MM.1S (cell line): ENCODE measurements at regions not wholly inside any gene's neighbourhood (a gene's known extent, or its start where the extent isn't known, plus 50 kb on each side); places are given as distances from the start of the nearest gene placed in this dataset.

Experiments used
- DNase-seq: peaks from one replicate; pipeline ENCODE4 v3.0.0-alpha.2; 2015
- H2AFZ ChIP-seq: fragments of 300-600 bp; sonication (generic); 2 replicates; pipeline ENCODE4 v1.6.0; 2016; ENCODE audit warnings: antibody characterized with exemption, low read length
- H3F3A ChIP-seq: fragments of 300-600 bp; sonication (generic); 2 replicates; pipeline ENCODE4 v1.6.1; 2016; ENCODE audit warnings: mild to moderate bottlenecking, antibody characterized with exemption, low read length, moderate library complexity, mixed read lengths; ENCODE audit not compliant: insufficient read depth
- H3K27ac ChIP-seq: fragments of 300-600 bp; sonication (generic); 2 replicates; pipeline ENCODE4 v1.5.1; 2016; ENCODE audit warnings: mild to moderate bottlenecking, low read length
- H3K27me3 ChIP-seq: fragments of 300-600 bp; sonication (generic); replicated peaks from 2 replicates; pipeline ENCODE4 v1.6.0; 2016; ENCODE audit warnings: low read length; ENCODE audit not compliant: insufficient read depth
- H3K36me3 ChIP-seq: fragments of 300-600 bp; sonication (generic); replicated peaks from 2 replicates; pipeline ENCODE4 v1.6.1; 2016; ENCODE audit warnings: mild to moderate bottlenecking, low read length, mixed read lengths; ENCODE audit not compliant: insufficient read depth
- H3K4me1 ChIP-seq: fragments of 300-600 bp; sonication (generic); 2 replicates; pipeline ENCODE4 v1.6.1; 2016; ENCODE audit warnings: low read length, mixed read lengths
- H3K4me2 ChIP-seq: fragments of 300-600 bp; sonication (generic); 2 replicates; pipeline ENCODE4 v1.6.0; 2016; ENCODE audit warnings: low read depth, low read length
- H3K4me3 ChIP-seq: fragments of 300-600 bp; sonication (generic); 2 replicates; pipeline ENCODE4 v1.5.1; 2016; ENCODE audit warnings: low read length, mixed read lengths
- H3K79me2 ChIP-seq: fragments of 300-600 bp; sonication (generic); 2 replicates; pipeline ENCODE4 v1.6.1; 2016; ENCODE audit warnings: mixed run types, low read length, mixed read lengths
- H3K9ac ChIP-seq: fragments of 300-600 bp; sonication (generic); 2 replicates; pipeline ENCODE4 v1.6.1; 2016; ENCODE audit warnings: low read length, mixed read lengths
- H3K9me2 ChIP-seq: fragments of 300-600 bp; sonication (generic); replicated peaks from 2 replicates; pipeline ENCODE4 v1.6.1; 2016; ENCODE audit warnings: mild to moderate bottlenecking, low read length, mixed read lengths; ENCODE audit not compliant: insufficient read depth
- H3K9me3 ChIP-seq: fragments of 300-600 bp; sonication (generic); replicated peaks from 2 replicates; pipeline ENCODE4 v1.6.1; 2016; ENCODE audit warnings: mild to moderate bottlenecking, low read length, mixed read lengths; ENCODE audit not compliant: insufficient read depth
- H4K20me1 ChIP-seq: fragments of 300-600 bp; sonication (generic); 2 replicates; pipeline ENCODE4 v1.6.1; 2016; ENCODE audit warnings: mild to moderate bottlenecking, low read length, moderate library complexity, mixed read lengths; ENCODE audit not compliant: insufficient read depth
- CTCF ChIP-seq: fragments of 300-600 bp; sonication (generic); IDR thresholded peaks from 2 replicates; pipeline ENCODE4 v1.5.1; 2016; ENCODE audit warnings: antibody characterized with exemption, low read length, mixed read lengths
- EZH2 ChIP-seq: fragments of 300-600 bp; sonication (generic); optimal IDR thresholded peaks from 2 replicates; pipeline ENCODE3; 2017; ENCODE audit warnings: low read depth, mild to moderate bottlenecking, antibody characterized with exemption, low read length, mixed read lengths
- EZH2phosphoT487 ChIP-seq: fragments of 300-600 bp; sonication (generic); IDR thresholded peaks from 2 replicates; pipeline ENCODE4 v1.6.1; 2018; ENCODE audit warnings: antibody characterized with exemption, low read length

- Histone ChIP-seq H3K4me2 (peak overlapping the region; percentile 73), H3K27ac (peak overlapping the region; percentile 95), H3K79me2 (no peaks in the 10 kb centered on the region), H3F3A (peaks cover 18% of the 10 kb centered on the region), H2AFZ (peak overlapping the region; percentile 14), H3K27me3 (no peaks in the 10 kb centered on the region), H3K4me3 (peak overlapping the region; percentile 48), H3K4me1 (peaks cover 25% of the 10 kb centered on the region), H3K9me3 (no peaks in the 10 kb centered on the region), H3K36me3 (no peaks in the 10 kb centered on the region), H4K20me1 (no peaks in the 10 kb centered on the region), H3K9ac (peak overlapping the region; percentile 57), H3K9me2 (no peaks in the 10 kb centered on the region)
- peak; percentile 74 for DNase-seq
- no peak for TF ChIP-seq CTCF
- no peak for TF ChIP-seq EZH2phosphoT487
- TF ChIP-seq EZH2, result no peak
Observed at GRCh38 chr2:150404147-150404546, 83.3 kb downstream of the RND3 start.

- H3K36me3 ChIP-seq, result no peaks in the 10 kb centered on the region
- no peaks in the 10 kb centered on the region for H3K9me3 ChIP-seq
- peak overlapping the region; percentile 66 for H3K9ac ChIP-seq
- peak overlapping the region; percentile 73 for H3K4me2 ChIP-seq
- H3K27ac ChIP-seq, result peak overlapping the region; percentile 95
- H2AFZ ChIP-seq, result peak overlapping the region; percentile 50
- H3K9me2 ChIP-seq, result no peaks in the 10 kb centered on the region
- H3K79me2 ChIP-seq, result no peaks in the 10 kb centered on the region
- H4K20me1 ChIP-seq, result no peaks in the 10 kb centered on the region
- H3F3A ChIP-seq, result peaks cover 18% of the 10 kb centered on the region
- peak overlapping the region; percentile 48 for H3K4me3 ChIP-seq
- H3K4me1 ChIP-seq, result peaks cover 25% of the 10 kb centered on the region
- DNase-seq, result peak; percentile 95
- no peaks in the 10 kb centered on the region for H3K27me3 ChIP-seq
- TF ChIP-seq CTCF, result no peak
- no peak for TF ChIP-seq EZH2
- TF ChIP-seq EZH2phosphoT487, result no peak
Observed at GRCh38 chr2:150403457-150403856, 84.0 kb downstream of the RND3 start.

- Histone ChIP-seq H4K20me1 (no peaks in the 10 kb centered on the region), H3K36me3 (no peaks in the 10 kb centered on the region), H2AFZ (peak overlapping the region; percentile 50), H3K4me1 (peaks cover 25% of the 10 kb centered on the region), H3K4me3 (peak overlapping the region; percentile 21; the same call in 1 of the 2 replicates), H3K4me2 (peak overlapping the region; percentile 73), H3K9ac (peak overlapping the region; percentile 66), H3K79me2 (no peaks in the 10 kb centered on the region), H3K27me3 (no peaks in the 10 kb centered on the region), H3F3A (peaks cover 18% of the 10 kb centered on the region), H3K27ac (peak overlapping the region; percentile 95), H3K9me2 (no peaks in the 10 kb centered on the region), H3K9me3 (no peaks in the 10 kb centered on the region)
- TF ChIP-seq EZH2phosphoT487, result no peak
- TF ChIP-seq CTCF, result no peak
- no peak for TF ChIP-seq EZH2
- DNase-seq, result no peak
Observed at GRCh38 chr2:150402953-150403352, 84.5 kb downstream of the RND3 start.
